H9 (cell line): ENCODE measurements at regions not wholly inside any gene's neighbourhood (a gene's known extent, or its start where the extent isn't known, plus 50 kb on each side); places are given as distances from the start of the nearest gene placed in this dataset.
"Not testable (repeated sequence)": the region's sequence is repeated elsewhere in the genome, so short reads cannot be mapped to it uniquely, and the experiment has no call there.

Experiments used
- DNase-seq: peaks from one replicate; pipeline ENCODE4 v3.0.0-alpha.2; 2017
- H2AFZ ChIP-seq: one replicate; pipeline ENCODE4 v1.6.1; 2013; ENCODE audit warnings: mild to moderate bottlenecking, low read length, control low read depth, moderate library complexity
- H2AK5ac ChIP-seq: 2 replicates; pipeline ENCODE4 v1.6.1; 2013; ENCODE audit warnings: low read length, control low read depth, mixed read lengths; ENCODE audit not compliant: insufficient read length
- H2BK120ac ChIP-seq: one replicate; pipeline ENCODE4 v1.6.1; 2013; ENCODE audit warnings: low read depth, mild to moderate bottlenecking, low read length, control low read depth, inconsistent platforms; ENCODE audit not compliant: poor library complexity, severe bottlenecking
- H2BK12ac ChIP-seq: 2 replicates; pipeline ENCODE4 v1.6.1; 2013; ENCODE audit warnings: low read length, control low read depth, mixed read lengths, low read depth; ENCODE audit not compliant: insufficient read length
- H2BK15ac ChIP-seq: 2 replicates; pipeline ENCODE4 v1.6.1; 2013; ENCODE audit warnings: low read depth, low read length, control low read depth
- H2BK20ac ChIP-seq: one replicate; pipeline ENCODE4 v1.6.1; 2013; ENCODE audit warnings: low read depth, mild to moderate bottlenecking, low read length, control low read depth, inconsistent platforms; ENCODE audit not compliant: poor library complexity, severe bottlenecking
- H2BK5ac ChIP-seq: 2 replicates; pipeline ENCODE4 v1.6.1; 2013; ENCODE audit warnings: low read length, control low read depth, mixed read lengths; ENCODE audit not compliant: insufficient read length
- H3K14ac ChIP-seq: 2 replicates; pipeline ENCODE4 v1.6.1; 2013; ENCODE audit warnings: low read length, control low read depth; ENCODE audit not compliant: insufficient read depth
- H3K18ac ChIP-seq: 2 replicates; pipeline ENCODE4 v1.6.1; 2013; ENCODE audit warnings: low read depth, mild to moderate bottlenecking, mixed read lengths, low read length, control low read depth; ENCODE audit not compliant: insufficient read length
- H3K23ac ChIP-seq: 2 replicates; pipeline ENCODE4 v1.6.1; 2013; ENCODE audit warnings: low read length, control low read depth, mixed read lengths, low read depth; ENCODE audit not compliant: insufficient read length
- H3K23me2 ChIP-seq: 2 replicates; pipeline ENCODE4 v1.6.1; 2013; ENCODE audit warnings: low read depth, mild to moderate bottlenecking, mixed read lengths, low read length, control low read depth; ENCODE audit not compliant: insufficient read length, poor library complexity, severe bottlenecking
- H3K27ac ChIP-seq: 2 replicates; pipeline ENCODE4 v1.5.1; 2013; ENCODE audit warnings: low read length, control low read depth, mixed read lengths, low read depth; ENCODE audit not compliant: insufficient read length
- H3K27me3 ChIP-seq: 2 replicates; pipeline ENCODE4 v1.6.1; 2013; ENCODE audit warnings: low read length, control low read depth, inconsistent platforms; ENCODE audit not compliant: insufficient read depth
- H3K4ac ChIP-seq: 2 replicates; pipeline ENCODE4 v1.6.1; 2013; ENCODE audit warnings: low read depth, mild to moderate bottlenecking, control low read depth, inconsistent platforms, low read length, moderate library complexity
- H3K4me1 ChIP-seq: 2 replicates; pipeline ENCODE4 v1.6.1; 2013; ENCODE audit warnings: low read length, control low read depth, inconsistent platforms; ENCODE audit not compliant: insufficient read depth
- H3K4me2 ChIP-seq: 2 replicates; pipeline ENCODE4 v1.6.1; 2013; ENCODE audit warnings: low read length, control low read depth, mixed read lengths; ENCODE audit not compliant: insufficient read length, insufficient read depth
- H3K56ac ChIP-seq: 2 replicates; pipeline ENCODE4 v1.6.1; 2013; ENCODE audit warnings: low read depth, mild to moderate bottlenecking, mixed read lengths, low read length, control low read depth; ENCODE audit not compliant: insufficient read length
- H3K79me1 ChIP-seq: 2 replicates; pipeline ENCODE4 v1.6.1; 2013; ENCODE audit warnings: low read depth, mild to moderate bottlenecking, moderate library complexity, low read length, control low read depth, inconsistent platforms; ENCODE audit not compliant: insufficient read depth, poor library complexity, severe bottlenecking
- H3K79me2 ChIP-seq: 2 replicates; pipeline ENCODE4 v1.6.1; 2013; ENCODE audit warnings: low read length, control low read depth, inconsistent platforms; ENCODE audit not compliant: insufficient read depth
- H3K9ac ChIP-seq: 2 replicates; pipeline ENCODE4 v1.6.1; 2013; ENCODE audit warnings: low read length, control low read depth, mixed read lengths; ENCODE audit not compliant: insufficient read length; ENCODE audit errors: extremely low read depth
- H3K9me3 ChIP-seq: one replicate; pipeline ENCODE4 v1.6.1; 2013; ENCODE audit warnings: low read depth, low read length, inconsistent platforms; ENCODE audit not compliant: control insufficient read depth
- H3T11ph ChIP-seq: one replicate; pipeline ENCODE4 v1.6.1; 2013; ENCODE audit warnings: mild to moderate bottlenecking, low read length, control low read depth, inconsistent platforms
- H4K20me1 ChIP-seq: one replicate; pipeline ENCODE4 v1.6.1; 2013; ENCODE audit not compliant: control insufficient read depth, insufficient read length, insufficient read depth
- H4K5ac ChIP-seq: 2 replicates; pipeline ENCODE4 v1.6.1; 2013; ENCODE audit warnings: low read depth, mild to moderate bottlenecking, mixed read lengths, low read length, control low read depth; ENCODE audit not compliant: insufficient read length
- H4K8ac ChIP-seq: replicated peaks from 2 replicates; pipeline ENCODE4 v1.6.1; 2013; ENCODE audit warnings: low read length, control low read depth, mixed read lengths, low read depth; ENCODE audit not compliant: insufficient read length
- H4K91ac ChIP-seq: 2 replicates; pipeline ENCODE4 v1.6.1; 2013; ENCODE audit warnings: low read depth, mild to moderate bottlenecking, moderate library complexity, mixed read lengths, low read length, control low read depth; ENCODE audit not compliant: insufficient read length
- H3K27ac Mint-ChIP-seq, 3 experiments: 2 replicates in 2 of 3; 3 replicates in 1 of 3; pipeline ENCODE4 v1.8.0; 2020 to 2021; ENCODE audit warnings: mixed read lengths in 3 of 3, mild to moderate bottlenecking in 1 of 3, moderate library complexity in 1 of 3
- H3K27me3 Mint-ChIP-seq: 2 replicates; pipeline ENCODE4 v1.8.0; 2021; ENCODE audit warnings: low read depth, mild to moderate bottlenecking, moderate library complexity, mixed read lengths
- H3K36me3 Mint-ChIP-seq, 3 experiments: 2 replicates in 2 of 3; 3 replicates in 1 of 3; pipeline ENCODE4 v1.8.0; 2020 to 2021; ENCODE audit warnings: low read depth in 3 of 3, mixed read lengths in 3 of 3; ENCODE audit not compliant: insufficient read depth in 1 of 3
- H3K4me1 Mint-ChIP-seq, 2 experiments: 2 replicates each; pipeline ENCODE4 v1.8.0; 2020; ENCODE audit warnings: mixed read lengths in 2 of 2
- H3K4me3 Mint-ChIP-seq, 2 experiments: 2 replicates in 1 of 2; 3 replicates in 1 of 2; pipeline ENCODE4 v1.8.0; 2020 to 2021; ENCODE audit warnings: mild to moderate bottlenecking in 2 of 2, mixed read lengths in 2 of 2, moderate library complexity in 1 of 2
- H3K9me3 Mint-ChIP-seq, 2 experiments: 2 replicates in 1 of 2; 3 replicates in 1 of 2; pipeline ENCODE4 v1.8.0; 2020; ENCODE audit warnings: mild to moderate bottlenecking in 2 of 2, mixed read lengths in 2 of 2, moderate library complexity in 1 of 2
- WGBS: extraction: QIAGEN DNeasy Blood & Tissue Kit; methylation state at CpG from one replicate; pipeline ENCODE4 v1.1.7; 2013; ENCODE audit warnings: missing lambda C conversion rate, low lambda C conversion rate, mixed read lengths; ENCODE audit not compliant: insufficient read length; ENCODE audit errors: extremely low coverage; 5-methylcytosine and 5-hydroxymethylcytosine counted together

- not testable (repeated sequence) for H3T11ph ChIP-seq, H4K5ac ChIP-seq, H3K4me3 Mint-ChIP-seq, H3K27ac ChIP-seq, H3K4me1 Mint-ChIP-seq, DNase-seq, H2BK12ac ChIP-seq, H3K9ac ChIP-seq, H3K79me1 ChIP-seq, H3K9me3 Mint-ChIP-seq, H2BK120ac ChIP-seq, H3K14ac ChIP-seq, H3K4ac ChIP-seq, H2BK20ac ChIP-seq, H3K4me1 ChIP-seq, H3K79me2 ChIP-seq, H3K18ac ChIP-seq, H3K27ac Mint-ChIP-seq, H2BK15ac ChIP-seq, H3K23me2 ChIP-seq, H3K4me2 ChIP-seq, H3K23ac ChIP-seq, H2BK5ac ChIP-seq, H4K20me1 ChIP-seq, H2AK5ac ChIP-seq, H3K27me3 Mint-ChIP-seq, H4K8ac ChIP-seq, H3K27me3 ChIP-seq, H3K36me3 Mint-ChIP-seq, H3K9me3 ChIP-seq, H4K91ac ChIP-seq, H3K56ac ChIP-seq, H2AFZ ChIP-seq
- no CpG with 5 or more reads among the region's 3 CpGs for WGBS
Observed at GRCh38 chr6:47173145-47173544, 131.0 kb upstream of the ADGRF1 start.
